B cell (primary cell): ENCODE measurements at regions not wholly inside any gene's neighbourhood (a gene's known extent, or its start where the extent isn't known, plus 50 kb on each side); places are given as distances from the start of the nearest gene placed in this dataset.

ENCODE experiments used
- ATAC-seq: fragments of 200-7000 bp; cut with Tn5 transposase; one replicate; pipeline ENCODE4 v1.10.0; 2021; ENCODE audit warnings: low read depth, mild to moderate bottlenecking, moderate number of reproducible peaks, moderate library complexity
- CTCF ChIA-PET: fragments of 350-600 bp; sonication (Branson Sonifier 250); formaldehyde crosslinking; loops from one replicate; lab custom pipeline; 2021; ENCODE audit warnings: antibody characterized with exemption, inconsistent platforms; lab: Charles Lee
- POLR2A ChIA-PET: fragments of 350-600 bp; sonication (Branson Sonifier 250); formaldehyde crosslinking; loops from one replicate; lab custom pipeline; 2021; ENCODE audit warnings: antibody characterized with exemption; lab: Charles Lee
- DNase-seq: peaks from one replicate; pipeline ENCODE4 v3.0.0; 2013
- H2AFZ ChIP-seq: 2 replicates; pipeline ENCODE4 v1.6.1; 2012; ENCODE audit warnings: mild to moderate bottlenecking, low read depth, low read length; ENCODE audit not compliant: insufficient read depth, poor library complexity, severe bottlenecking
- H3K27ac ChIP-seq, 2 donors: 1 replicate in 1 of 2; 2 replicates in 1 of 2; pipeline ENCODE4 v1.5.1; 2012 to 2013; ENCODE audit warnings: low read length in 2 of 2, mild to moderate bottlenecking in 2 of 2, moderate library complexity in 1 of 2
- H3K27me3 ChIP-seq, 4 experiments: fragments of 200-600 bp in 1 of 4; sonication (generic) in 1 of 4; replicated peaks in 1 of 4; 1 replicate in 2 of 4; 2 replicates in 2 of 4; pipeline versions ENCODE4 v1.6.1 to v1.7.0; 2013 to 2016; ENCODE audit warnings: low read length in 3 of 4, mild to moderate bottlenecking in 2 of 4, mixed read lengths in 1 of 4, moderate library complexity in 1 of 4; ENCODE audit not compliant: insufficient read depth in 4 of 4, control insufficient read depth in 3 of 4; ENCODE audit errors: control extremely low read depth in 1 of 4
- H3K36me3 ChIP-seq, 2 experiments: replicated peaks in 1 of 2; 1 replicate in 1 of 2; 2 replicates in 1 of 2; pipeline versions ENCODE4 v1.6.1 to v1.7.1; 2013; ENCODE audit warnings: low read length in 1 of 2; ENCODE audit not compliant: insufficient read depth in 2 of 2, control insufficient read depth in 1 of 2; ENCODE audit errors: control extremely low read depth in 1 of 2, extremely low read depth in 1 of 2
- H3K4me1 ChIP-seq, 2 donors: fragments of 200-600 bp in 1 of 2; sonication (generic) in 1 of 2; 1 replicate in 1 of 2; 2 replicates in 1 of 2; pipeline versions ENCODE4 v1.5.1 to v1.6.1; 2013 to 2017; ENCODE audit warnings: low read length in 2 of 2; ENCODE audit not compliant: control insufficient read depth in 2 of 2, insufficient read depth in 2 of 2
- H3K4me2 ChIP-seq: replicated peaks from 2 replicates; pipeline ENCODE3; 2012; ENCODE audit warnings: mild to moderate bottlenecking, low read depth, low read length; ENCODE audit not compliant: poor library complexity, severe bottlenecking
- H3K4me3 ChIP-seq, 5 experiments: fragments of 200-600 bp in 1 of 5; sonication (generic) in 1 of 5; 1 replicate in 3 of 5; 2 replicates in 2 of 5; pipeline versions ENCODE4 v1.5.1 to v1.7.0; 2011 to 2016; ENCODE audit warnings: low read length in 4 of 5, mild to moderate bottlenecking in 4 of 5, low read depth in 2 of 5, control low read depth in 1 of 5, moderate library complexity in 1 of 5; ENCODE audit not compliant: insufficient read depth in 1 of 5; ENCODE audit errors: control extremely low read depth in 1 of 5, extremely low read depth in 1 of 5
- H3K79me2 ChIP-seq: fragments of 200-600 bp; sonication (generic); one replicate; pipeline ENCODE4 v1.6.0; 2016; ENCODE audit warnings: low read length; ENCODE audit not compliant: control insufficient read depth, insufficient read depth
- H3K9ac ChIP-seq: fragments of 200-600 bp; sonication (generic); 2 replicates; pipeline ENCODE4 v1.6.1; 2017; ENCODE audit warnings: mild to moderate bottlenecking, low read length, moderate library complexity
- H3K9me3 ChIP-seq, 3 donors: one replicate each; pipeline versions ENCODE4 v1.6.1 to v1.7.1; 2013; ENCODE audit warnings: low read length in 2 of 3; ENCODE audit not compliant: control insufficient read depth in 2 of 3, insufficient read depth in 1 of 3; ENCODE audit errors: control extremely low read depth in 1 of 3
- H4K20me1 ChIP-seq: 2 replicates; pipeline ENCODE4 v1.6.0; 2012; ENCODE audit warnings: mild to moderate bottlenecking, low read length; ENCODE audit not compliant: insufficient read depth, control insufficient read depth, poor library complexity, severe bottlenecking
- H3K27ac Mint-ChIP-seq: one replicate; pipeline ENCODE4 v1.8.0; 2021; ENCODE audit warnings: mixed read lengths
- H3K27me3 Mint-ChIP-seq: one replicate; pipeline ENCODE4 v1.8.0; 2021; ENCODE audit warnings: mixed read lengths
- H3K4me1 Mint-ChIP-seq: one replicate; pipeline ENCODE4 v1.8.0; 2021; ENCODE audit warnings: mixed read lengths
- H3K4me3 Mint-ChIP-seq: one replicate; pipeline ENCODE4 v1.8.0; 2021; ENCODE audit warnings: mixed read lengths
- H3K9me3 Mint-ChIP-seq: one replicate; pipeline ENCODE4 v1.8.0; 2022; ENCODE audit warnings: mixed read lengths; ENCODE audit not compliant: insufficient read depth
- CTCF ChIP-seq: fragments of 200-600 bp; IDR thresholded peaks from one replicate; pipeline ENCODE4 v1.8.0; 2022; ENCODE audit warnings: antibody characterized with exemption, mild to moderate bottlenecking
- EZH2 ChIP-seq: IDR thresholded peaks from 2 replicates; pipeline ENCODE4 v1.6.1; 2012; ENCODE audit warnings: borderline replicate concordance, low read depth, mild to moderate bottlenecking, moderate library complexity, low read length; ENCODE audit not compliant: insufficient read depth, poor library complexity, severe bottlenecking
- WGBS: methylation state at CpG from one replicate; pipeline ENCODE4 v1.1.5; 2013; ENCODE audit warnings: missing lambda C conversion rate; ENCODE audit not compliant: insufficient coverage; 5-methylcytosine and 5-hydroxymethylcytosine counted together
- intact Hi-C: fragments of 100-400 bp; cut with micrococcal nuclease; formaldehyde crosslinking; loops from one replicate; pipeline ENCODE4 v1.10.0; 2022

GRCh38 chr9:81092057-81092456 is 597.3 kb downstream of the TLE1 start:
- Histone ChIP-seq H3K9ac (no peak overlapping the region), H3K36me3 (no peaks in the 10 kb centered on the region), H2AFZ (no peak overlapping the region), H3K27me3 (no peaks in the 10 kb centered on the region), H3K9me3 (no peaks in the 10 kb centered on the region), H3K4me1 (no peaks in the 10 kb centered on the region), H3K27ac (no peak overlapping the region), H3K4me3 (no peak overlapping the region), H3K79me2 (no peaks in the 10 kb centered on the region), H3K4me2 (no peak overlapping the region), H4K20me1 (no peaks in the 10 kb centered on the region)
- no peak for ATAC-seq
- H3K27me3 Mint-ChIP-seq, result no peaks in the 10 kb centered on the region
- POLR2A ChIA-PET, result no interaction called here
- CTCF ChIA-PET, result no interaction called here
- no peak overlapping the region for H3K4me3 Mint-ChIP-seq
- H3K4me1 Mint-ChIP-seq, result no peaks in the 10 kb centered on the region
- no peaks in the 10 kb centered on the region for H3K9me3 Mint-ChIP-seq
- H3K27ac Mint-ChIP-seq, result no peak overlapping the region
- TF ChIP-seq CTCF (no peak), EZH2 (no peak)
- no peak for DNase-seq
- intact Hi-C loops, result no loop called here
- no CpG with 5 or more reads among the region's 2 CpGs for WGBS

- H3K4me2 ChIP-seq, result no peak overlapping the region
- H3K27me3 ChIP-seq, result no peaks in the 10 kb centered on the region
- H3K4me1 Mint-ChIP-seq, result peaks cover 2% of the 10 kb centered on the region
- no peak overlapping the region for H3K9ac ChIP-seq
- H3K27ac ChIP-seq, result no peak overlapping the region
- H3K36me3 ChIP-seq, result no peaks in the 10 kb centered on the region
- ChIA-PET CTCF (no interaction called here), POLR2A (no interaction called here)
- no peak overlapping the region for H2AFZ ChIP-seq
- H4K20me1 ChIP-seq, result no peaks in the 10 kb centered on the region
- no peak overlapping the region for H3K4me3 Mint-ChIP-seq
- no peak for DNase-seq
- no CpG with 5 or more reads among the region's 2 CpGs for WGBS
- no peak overlapping the region for H3K4me3 ChIP-seq
- ATAC-seq, result no peak
- H3K27ac Mint-ChIP-seq, result no peak overlapping the region
- no peaks in the 10 kb centered on the region for H3K27me3 Mint-ChIP-seq
- H3K4me1 ChIP-seq, result no peaks in the 10 kb centered on the region
- TF ChIP-seq CTCF, result no peak
- TF ChIP-seq EZH2, result no peak
- H3K9me3 ChIP-seq, result no peaks in the 10 kb centered on the region
- intact Hi-C loops, result no loop called here
- no peaks in the 10 kb centered on the region for H3K9me3 Mint-ChIP-seq
- no peaks in the 10 kb centered on the region for H3K79me2 ChIP-seq
Observed at GRCh38 chr9:81088341-81088740, 601.0 kb downstream of the TLE1 start.
